GM23338 (cell line): ENCODE measurements at regions not wholly inside any gene's neighbourhood (a gene's known extent, or its start where the extent isn't known, plus 50 kb on each side); places are given as distances from the start of the nearest gene placed in this dataset.
A peak's percentile ranks its signal among the peaks of the same experiment; 100 is the strongest.

Source experiments
- ATAC-seq: fragments of 200-7000 bp; cut with Tn5 transposase; 3 replicates; pipeline ENCODE4 v1.9.1; 2020
- DNase-seq: peaks from one replicate; pipeline ENCODE4 v3.0.0-alpha.2; 2015; ENCODE audit warnings: low spot score
- H2AFZ ChIP-seq: fragments of 200-600 bp; sonication (generic); 2 replicates; pipeline ENCODE4 v1.8.0; 2016; ENCODE audit warnings: antibody characterized with exemption, mild to moderate bottlenecking, moderate library complexity
- H3F3A ChIP-seq: fragments of 200-600 bp; sonication (generic); replicated peaks from 2 replicates; pipeline ENCODE4 v1.8.0; 2017; ENCODE audit warnings: antibody characterized with exemption, mixed run types, low read depth
- H3K27ac ChIP-seq: fragments of 200-600 bp; sonication (generic); 2 replicates; pipeline ENCODE4 v1.6.1; 2016; ENCODE audit warnings: low read depth
- H3K27me3 ChIP-seq: fragments of 200-600 bp; sonication (generic); 2 replicates; pipeline ENCODE4 v1.8.0; 2016; ENCODE audit warnings: mild to moderate bottlenecking, mixed run types, moderate library complexity; ENCODE audit not compliant: insufficient read depth
- H3K36me3 ChIP-seq: fragments of 200-600 bp; sonication (generic); 2 replicates; pipeline ENCODE4 v1.8.0; 2016; ENCODE audit warnings: mild to moderate bottlenecking; ENCODE audit not compliant: insufficient read depth
- H3K4me1 ChIP-seq: fragments of 200-600 bp; sonication (generic); 2 replicates; pipeline ENCODE4 v1.8.0; 2016; ENCODE audit warnings: mild to moderate bottlenecking, moderate library complexity; ENCODE audit not compliant: insufficient read depth
- H3K4me2 ChIP-seq: fragments of 200-600 bp; sonication (generic); 2 replicates; pipeline ENCODE4 v1.7.1; 2017; ENCODE audit warnings: mixed run types
- H3K4me3 ChIP-seq: fragments of 200-600 bp; sonication (generic); 2 replicates; pipeline ENCODE4 v1.6.1; 2016; ENCODE audit warnings: mixed run types
- H3K79me2 ChIP-seq: fragments of 200-600 bp; sonication (generic); replicated peaks from 2 replicates; pipeline ENCODE4 v1.8.0; 2017; ENCODE audit warnings: mild to moderate bottlenecking; ENCODE audit not compliant: insufficient read depth
- H3K9me2 ChIP-seq: fragments of 200-600 bp; sonication (generic); 2 replicates; pipeline ENCODE4 v1.8.0; 2017; ENCODE audit not compliant: insufficient read depth
- H4K20me1 ChIP-seq: fragments of 200-600 bp; sonication (generic); replicated peaks from 2 replicates; pipeline ENCODE4 v1.8.0; 2017; ENCODE audit warnings: mild to moderate bottlenecking; ENCODE audit not compliant: insufficient read depth
- H3K27ac Mint-ChIP-seq: 2 replicates; pipeline ENCODE4 v1.8.0; 2020; ENCODE audit warnings: inconsistent platforms, mild to moderate bottlenecking, moderate library complexity, mixed read lengths
- H3K27me3 Mint-ChIP-seq: 3 replicates; pipeline ENCODE4 v1.8.0; 2022; ENCODE audit warnings: low read depth, mild to moderate bottlenecking, moderate library complexity, mixed read lengths, inconsistent platforms; ENCODE audit not compliant: insufficient read depth, poor library complexity
- H3K36me3 Mint-ChIP-seq: 3 replicates; pipeline ENCODE4 v1.8.0; 2021; ENCODE audit warnings: low read depth, mild to moderate bottlenecking, inconsistent platforms, moderate library complexity, mixed read lengths
- H3K4me1 Mint-ChIP-seq: 3 replicates; pipeline ENCODE4 v1.8.0; 2020; ENCODE audit warnings: mild to moderate bottlenecking, inconsistent platforms, mixed read lengths
- H3K4me3 Mint-ChIP-seq: 3 replicates; pipeline ENCODE4 v1.8.0; 2021; ENCODE audit warnings: moderate library complexity, mild to moderate bottlenecking, inconsistent platforms, mixed read lengths
- H3K9me3 Mint-ChIP-seq: 3 replicates; pipeline ENCODE4 v1.8.0; 2020; ENCODE audit warnings: moderate library complexity, mild to moderate bottlenecking, inconsistent platforms, mixed read lengths
- NANOG ChIP-seq: IDR thresholded peaks from 2 replicates; pipeline ENCODE4 v1.6.1; 2016; ENCODE audit warnings: antibody characterized with exemption, borderline replicate concordance
- STAT1 ChIP-seq: IDR thresholded peaks from one replicate; pipeline ENCODE4 v1.6.1; 2016; ENCODE audit warnings: antibody characterized with exemption; ENCODE audit not compliant: unreplicated experiment
- ZNF331 ChIP-seq: fragments of 250-450 bp; sonication (Bioruptor Pico); IDR thresholded peaks from 2 replicates; pipeline ENCODE4 v1.5.0; 2020; ENCODE audit warnings: low read depth, mild to moderate bottlenecking, moderate library complexity
- TF ChIP-seq, protein P1 (sequence below), 2 experiments: fragments of 200-600 bp in 1 of 2; sonication (generic) in 1 of 2; conservative IDR thresholded peaks; 2 replicates each; pipeline versions ENCODE4 v1.5.1 to v1.6.1; 2016 to 2017; ENCODE audit warnings: antibody characterized with exemption in 2 of 2, low read depth in 2 of 2, mild to moderate bottlenecking in 2 of 2, moderate library complexity in 1 of 2

DNA sequence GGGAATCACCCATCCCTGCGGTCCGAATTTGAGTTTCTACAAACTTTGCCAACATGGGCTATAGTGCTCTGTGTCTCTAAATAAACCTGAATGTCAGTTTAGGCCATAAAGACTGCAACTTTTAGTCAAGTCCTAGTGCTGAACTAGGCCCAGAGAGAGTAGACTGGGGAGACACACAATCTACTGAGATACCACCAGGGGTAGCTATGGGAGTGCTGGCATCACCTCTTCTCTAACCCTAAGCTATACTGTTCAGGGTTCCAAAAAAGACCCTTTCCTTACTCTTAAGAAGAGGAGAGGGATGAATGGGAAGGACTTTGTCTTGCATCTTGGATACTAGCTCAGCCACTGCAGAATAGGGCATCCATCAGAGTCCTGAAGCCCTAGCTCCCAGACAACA is 866.7 kb upstream of the PRMT6 start:
- Mint-ChIP-seq H3K36me3 (peaks cover 3% of the 10 kb centered on the region; the same call in 1 of the 3 replicates), H3K4me3 (no peak overlapping the region), H3K4me1 (no peaks in the 10 kb centered on the region), H3K9me3 (peaks cover 6% of the 10 kb centered on the region; the same call in 2 of the 3 replicates), H3K27ac (no peak overlapping the region), H3K27me3 (no peaks in the 10 kb centered on the region)
- no peaks in the 10 kb centered on the region for H3K79me2 ChIP-seq
- no peaks in the 10 kb centered on the region for H3K27me3 ChIP-seq
- no peak overlapping the region for H3K4me3 ChIP-seq
- peaks cover 8% of the 10 kb centered on the region; the same call in 1 of the 2 replicates for H3K9me2 ChIP-seq
- H3K36me3 ChIP-seq: no peaks in the 10 kb centered on the region
- no peaks in the 10 kb centered on the region for H4K20me1 ChIP-seq
- H3K4me1 ChIP-seq: no peaks in the 10 kb centered on the region
- no peak overlapping the region for H3K4me2 ChIP-seq
- H2AFZ ChIP-seq: no peak overlapping the region
- ATAC-seq (no peak), DNase-seq (no peak)
- H3F3A ChIP-seq: no peaks in the 10 kb centered on the region
- TF ChIP-seq ZNF331 (CRISPR knock-in tag): no peak
- TF ChIP-seq, protein P1, sequence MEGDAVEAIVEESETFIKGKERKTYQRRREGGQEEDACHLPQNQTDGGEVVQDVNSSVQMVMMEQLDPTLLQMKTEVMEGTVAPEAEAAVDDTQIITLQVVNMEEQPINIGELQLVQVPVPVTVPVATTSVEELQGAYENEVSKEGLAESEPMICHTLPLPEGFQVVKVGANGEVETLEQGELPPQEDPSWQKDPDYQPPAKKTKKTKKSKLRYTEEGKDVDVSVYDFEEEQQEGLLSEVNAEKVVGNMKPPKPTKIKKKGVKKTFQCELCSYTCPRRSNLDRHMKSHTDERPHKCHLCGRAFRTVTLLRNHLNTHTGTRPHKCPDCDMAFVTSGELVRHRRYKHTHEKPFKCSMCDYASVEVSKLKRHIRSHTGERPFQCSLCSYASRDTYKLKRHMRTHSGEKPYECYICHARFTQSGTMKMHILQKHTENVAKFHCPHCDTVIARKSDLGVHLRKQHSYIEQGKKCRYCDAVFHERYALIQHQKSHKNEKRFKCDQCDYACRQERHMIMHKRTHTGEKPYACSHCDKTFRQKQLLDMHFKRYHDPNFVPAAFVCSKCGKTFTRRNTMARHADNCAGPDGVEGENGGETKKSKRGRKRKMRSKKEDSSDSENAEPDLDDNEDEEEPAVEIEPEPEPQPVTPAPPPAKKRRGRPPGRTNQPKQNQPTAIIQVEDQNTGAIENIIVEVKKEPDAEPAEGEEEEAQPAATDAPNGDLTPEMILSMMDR (conservative IDR thresholded peaks at IDR 0.05; ENCODE audit: low read depth in 2 of 2): peak; percentile 14 to 24; a peak in 2 of 4 replicates
- H3K27ac ChIP-seq: no peak overlapping the region

DNA sequence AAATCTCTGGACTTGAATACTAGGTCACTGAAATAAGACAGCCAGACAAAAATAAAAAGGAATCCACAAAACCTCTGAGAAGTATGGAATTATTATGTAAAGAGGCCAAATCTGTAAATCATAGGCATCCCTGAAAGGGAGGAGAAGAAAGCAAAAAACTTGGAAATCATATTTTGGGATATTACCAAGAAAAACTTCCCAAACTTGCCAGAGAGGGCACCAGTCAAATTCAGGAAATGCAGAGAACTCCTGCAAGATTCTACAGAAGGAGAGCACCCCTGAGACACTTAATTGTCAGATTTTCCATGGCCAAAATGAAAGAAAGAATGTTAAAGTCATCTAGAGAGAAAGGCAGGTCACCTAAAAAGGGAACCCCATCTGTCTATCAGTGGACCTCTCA is 862.3 kb upstream of the PRMT6 start:
- Histone ChIP-seq H3K4me2 (no peak overlapping the region), H3K36me3 (no peaks in the 10 kb centered on the region), H3F3A (no peaks in the 10 kb centered on the region), H3K4me3 (no peak overlapping the region), H3K27ac (no peak overlapping the region), H2AFZ (no peak overlapping the region; the same call in 1 of the 2 replicates), H4K20me1 (no peaks in the 10 kb centered on the region), H3K79me2 (no peaks in the 10 kb centered on the region), H3K27me3 (no peaks in the 10 kb centered on the region), H3K4me1 (no peaks in the 10 kb centered on the region), H3K9me2 (peaks cover 4% of the 10 kb centered on the region; the same call in 1 of the 2 replicates)
- no peaks in the 10 kb centered on the region for H3K4me1 Mint-ChIP-seq
- peak; percentile 16 for DNase-seq
- no peak for ATAC-seq
- TF ChIP-seq NANOG: no peak
- TF ChIP-seq, protein P1 (conservative IDR thresholded peaks at IDR 0.05; ENCODE audit: low read depth in 2 of 2): peak; percentile 37 to 46
- H3K27me3 Mint-ChIP-seq: no peaks in the 10 kb centered on the region
- H3K36me3 Mint-ChIP-seq: peaks cover 3% of the 10 kb centered on the region; the same call in 1 of the 3 replicates
- H3K4me3 Mint-ChIP-seq: no peak overlapping the region
- peaks cover 6% of the 10 kb centered on the region; the same call in 2 of the 3 replicates for H3K9me3 Mint-ChIP-seq
- no peak overlapping the region for H3K27ac Mint-ChIP-seq

DNA sequence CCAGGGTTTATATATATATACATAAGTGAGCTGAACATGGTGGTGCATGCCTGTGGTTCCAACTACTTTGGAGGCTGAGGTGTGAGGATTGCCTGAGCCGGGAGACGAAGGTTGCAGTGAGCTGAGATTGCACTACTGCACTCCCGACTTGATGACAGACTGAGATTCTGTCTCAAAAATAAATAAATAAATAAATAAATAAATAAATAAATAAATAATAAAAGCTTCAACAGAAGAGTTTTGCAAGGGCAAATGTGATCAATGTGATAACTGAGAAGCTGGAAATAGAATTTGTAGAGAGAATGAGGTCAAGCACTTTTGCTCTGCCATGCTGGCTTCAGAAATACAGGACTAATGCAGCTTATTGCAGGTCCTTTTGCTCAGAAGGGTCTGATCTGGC is 855.8 kb upstream of the PRMT6 start:
- H3K27me3 Mint-ChIP-seq: no peaks in the 10 kb centered on the region
- Histone ChIP-seq H3K27me3 (no peaks in the 10 kb centered on the region), H3K79me2 (no peaks in the 10 kb centered on the region)

More for the DNA sequence above, 855.8 kb upstream of the PRMT6 start:
- peaks cover 4% of the 10 kb centered on the region; the same call in 1 of the 2 replicates for H3K4me1 ChIP-seq
- no peak overlapping the region for H2AFZ ChIP-seq
- H3F3A ChIP-seq: no peaks in the 10 kb centered on the region
- no peak overlapping the region for H3K4me3 ChIP-seq
- H3K27ac ChIP-seq: no peak overlapping the region
- DNase-seq (no peak), ATAC-seq (no peak)
- Mint-ChIP-seq H3K27ac (no peak overlapping the region), H3K9me3 (no peaks in the 10 kb centered on the region), H3K4me1 (peaks cover 7% of the 10 kb centered on the region), H3K36me3 (no peaks in the 10 kb centered on the region), H3K4me3 (no peak overlapping the region)
- H3K9me2 ChIP-seq: no peaks in the 10 kb centered on the region
- TF ChIP-seq NANOG: no peak
- no peak for TF ChIP-seq STAT1
- H3K36me3 ChIP-seq: no peaks in the 10 kb centered on the region
- no peaks in the 10 kb centered on the region for H4K20me1 ChIP-seq
- no peak overlapping the region for H3K4me2 ChIP-seq
